ENCODE measurements at regions not wholly inside any gene's neighbourhood (a gene's known extent, or its start where the extent isn't known, plus 50 kb on each side); places are given as distances from the start of the nearest gene placed in this dataset.

DNA sequence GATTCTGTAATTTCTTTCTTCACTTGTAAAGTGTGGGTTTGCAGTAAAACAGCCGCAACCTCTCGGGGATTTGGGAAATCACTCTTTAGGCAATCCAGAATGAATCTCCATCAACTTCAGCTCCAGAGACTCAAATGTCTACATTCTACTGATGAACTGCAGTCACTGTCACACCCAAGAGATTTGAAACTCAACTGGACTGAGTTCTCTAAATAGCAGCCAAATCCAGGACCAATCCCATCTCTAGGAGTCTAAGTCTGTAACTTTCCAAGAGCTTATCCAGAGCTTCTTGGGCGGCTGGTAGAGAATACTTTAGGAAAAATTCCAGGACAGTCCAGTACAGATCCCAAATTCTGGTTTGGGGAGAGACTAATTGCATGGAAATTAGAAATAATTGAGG, 62.9 kb downstream of the ADAMTS1 start:
- Mint-ChIP-seq H3K9me3 (no peaks in the 10 kb centered on the region), H3K27ac (no peak overlapping the region), H3K4me3 (no peak overlapping the region), H3K36me3 (no peaks in the 10 kb centered on the region), H3K4me1 (no peaks in the 10 kb centered on the region), H3K27me3 (ENCODE audit: insufficient read depth, low read depth) (no peaks in the 10 kb centered on the region)
- Histone ChIP-seq H3K4me3 (no peak overlapping the region), H3K4me1 (no peaks in the 10 kb centered on the region), H3F3A (ENCODE audit: low read depth) (no peaks in the 10 kb centered on the region), H3K36me3 (no peaks in the 10 kb centered on the region), H3K27ac (no peak overlapping the region), H4K20me1 (ENCODE audit: low read depth) (no peaks in the 10 kb centered on the region), H3K9me3 (ENCODE audit: low read depth) (no peaks in the 10 kb centered on the region), H3K9ac (no peak overlapping the region), H3K79me2 (ENCODE audit: low read depth) (no peaks in the 10 kb centered on the region), H2AFZ (replicated peaks) (no peak overlapping the region), H3K27me3 (no peaks in the 10 kb centered on the region), H3K4me2 (no peak overlapping the region)
- TF ChIP-seq CTCF (IDR thresholded peaks at IDR 0.05) (no peak), EZH2 (IDR thresholded peaks at IDR 0.05) (no peak), EZH2phosphoT487 (IDR thresholded peaks at IDR 0.05) (no peak)
- no peak for DNase-seq (ENCODE audit: low spot score)

GRCh38 chr21:26781331-26781730, 63.9 kb downstream of the ADAMTS1 start:
- Mint-ChIP-seq H3K36me3 (no peaks in the 10 kb centered on the region), H3K4me1 (no peaks in the 10 kb centered on the region), H3K4me3 (no peak overlapping the region), H3K9me3 (no peaks in the 10 kb centered on the region), H3K27me3 (ENCODE audit: insufficient read depth, low read depth) (no peaks in the 10 kb centered on the region), H3K27ac (no peak overlapping the region)
- no peak overlapping the region for H3K9ac ChIP-seq
- no peak overlapping the region for H3K27ac ChIP-seq
- H2AFZ ChIP-seq (replicated peaks) = no peak overlapping the region
- H3K4me3 ChIP-seq = no peak overlapping the region
- no peak overlapping the region for H3K4me2 ChIP-seq
- H3K36me3 ChIP-seq = no peaks in the 10 kb centered on the region
- H3K27me3 ChIP-seq = no peaks in the 10 kb centered on the region
- no peak for DNase-seq (ENCODE audit: low spot score)
- H3K4me1 ChIP-seq = no peaks in the 10 kb centered on the region
- no peaks in the 10 kb centered on the region for H3K79me2 ChIP-seq (ENCODE audit: low read depth)
- H4K20me1 ChIP-seq (ENCODE audit: low read depth) = no peaks in the 10 kb centered on the region
- H3F3A ChIP-seq (ENCODE audit: low read depth) = no peaks in the 10 kb centered on the region
- H3K9me3 ChIP-seq (ENCODE audit: low read depth) = no peaks in the 10 kb centered on the region
- TF ChIP-seq EZH2 (IDR thresholded peaks at IDR 0.05) (no peak), EZH2phosphoT487 (IDR thresholded peaks at IDR 0.05) (no peak), CTCF (IDR thresholded peaks at IDR 0.05) (no peak)

- no peak overlapping the region for H3K9ac ChIP-seq
- H3K36me3 Mint-ChIP-seq = no peaks in the 10 kb centered on the region
- no peaks in the 10 kb centered on the region for H3K4me1 ChIP-seq
- no peak overlapping the region for H2AFZ ChIP-seq (replicated peaks)
- H3K4me2 ChIP-seq = no peak overlapping the region
- H3K4me1 Mint-ChIP-seq = no peaks in the 10 kb centered on the region
- no peaks in the 10 kb centered on the region for H3F3A ChIP-seq (ENCODE audit: low read depth)
- H3K4me3 Mint-ChIP-seq = no peak overlapping the region
- no peaks in the 10 kb centered on the region for H3K9me3 Mint-ChIP-seq
- H3K79me2 ChIP-seq (ENCODE audit: low read depth) = no peaks in the 10 kb centered on the region
- no peaks in the 10 kb centered on the region for H3K27me3 Mint-ChIP-seq (ENCODE audit: insufficient read depth, low read depth)
- H3K27ac Mint-ChIP-seq = no peak overlapping the region
- no peak overlapping the region for H3K4me3 ChIP-seq
- no peaks in the 10 kb centered on the region for H4K20me1 ChIP-seq (ENCODE audit: low read depth)
- no peak for DNase-seq (ENCODE audit: low spot score)
- H3K27me3 ChIP-seq = no peaks in the 10 kb centered on the region
- no peaks in the 10 kb centered on the region for H3K9me3 ChIP-seq (ENCODE audit: low read depth)
- H3K27ac ChIP-seq = no peak overlapping the region
- H3K36me3 ChIP-seq = no peaks in the 10 kb centered on the region
- TF ChIP-seq CTCF (IDR thresholded peaks at IDR 0.05) (no peak), EZH2 (IDR thresholded peaks at IDR 0.05) (no peak), EZH2phosphoT487 (IDR thresholded peaks at IDR 0.05) (no peak)
Observed at GRCh38 chr21:26777166-26777565, 68.0 kb downstream of the ADAMTS1 start.
